HG02970 (cell line): ENCODE measurements at regions not wholly inside any gene's neighbourhood (a gene's known extent, or its start where the extent isn't known, plus 50 kb on each side); places are given as distances from the start of the nearest gene placed in this dataset.
"Not testable (repeated sequence)": the region's sequence is repeated elsewhere in the genome, so short reads cannot be mapped to it uniquely, and the experiment has no call there.

ENCODE experiments used
- ATAC-seq: cut with Tn5 transposase; IDR thresholded peaks from one replicate; pipeline ENCODE4 v1.9.1; 2021; ENCODE audit warnings: mild to moderate bottlenecking, moderate library complexity, moderate number of reproducible peaks; ENCODE audit not compliant: unreplicated experiment, low FRiP score

DNA sequence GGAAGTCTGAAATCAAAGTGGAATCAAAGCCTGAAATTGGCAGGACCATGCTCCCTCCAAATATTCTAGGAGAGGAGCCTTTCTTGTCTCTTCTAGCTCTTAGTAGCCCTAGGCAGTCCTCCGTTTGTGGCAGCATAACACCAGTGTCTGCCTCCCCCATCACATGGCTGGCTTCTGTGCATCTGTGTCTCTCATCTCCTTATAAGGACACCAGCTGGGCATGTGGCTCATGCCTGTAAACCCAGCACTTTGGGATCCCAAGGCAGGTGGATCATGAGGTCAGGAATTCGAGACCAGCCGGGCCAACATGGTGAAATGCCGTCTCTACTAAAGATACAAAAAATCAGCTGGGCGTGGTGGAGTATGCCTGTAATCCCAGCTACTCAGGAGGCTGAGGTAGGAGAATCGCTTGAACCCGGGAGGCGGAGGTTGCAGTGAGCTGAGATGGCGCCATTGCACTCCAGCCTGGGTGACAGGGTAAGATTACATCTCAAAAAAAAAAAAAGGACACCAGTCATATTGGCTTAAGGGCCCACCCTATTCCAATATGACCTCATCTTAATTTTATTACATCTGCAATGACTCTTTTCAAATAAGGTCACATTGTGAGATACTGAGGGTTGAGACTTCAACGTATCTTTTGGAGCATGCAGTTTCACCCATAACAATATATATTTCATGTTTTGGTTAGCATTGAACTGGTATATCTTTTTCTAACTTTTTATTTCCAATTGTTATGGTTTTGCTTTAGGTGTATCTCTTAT lies 148.0 kb upstream of the TPM1 start:
- ATAC-seq = no peak

DNA sequence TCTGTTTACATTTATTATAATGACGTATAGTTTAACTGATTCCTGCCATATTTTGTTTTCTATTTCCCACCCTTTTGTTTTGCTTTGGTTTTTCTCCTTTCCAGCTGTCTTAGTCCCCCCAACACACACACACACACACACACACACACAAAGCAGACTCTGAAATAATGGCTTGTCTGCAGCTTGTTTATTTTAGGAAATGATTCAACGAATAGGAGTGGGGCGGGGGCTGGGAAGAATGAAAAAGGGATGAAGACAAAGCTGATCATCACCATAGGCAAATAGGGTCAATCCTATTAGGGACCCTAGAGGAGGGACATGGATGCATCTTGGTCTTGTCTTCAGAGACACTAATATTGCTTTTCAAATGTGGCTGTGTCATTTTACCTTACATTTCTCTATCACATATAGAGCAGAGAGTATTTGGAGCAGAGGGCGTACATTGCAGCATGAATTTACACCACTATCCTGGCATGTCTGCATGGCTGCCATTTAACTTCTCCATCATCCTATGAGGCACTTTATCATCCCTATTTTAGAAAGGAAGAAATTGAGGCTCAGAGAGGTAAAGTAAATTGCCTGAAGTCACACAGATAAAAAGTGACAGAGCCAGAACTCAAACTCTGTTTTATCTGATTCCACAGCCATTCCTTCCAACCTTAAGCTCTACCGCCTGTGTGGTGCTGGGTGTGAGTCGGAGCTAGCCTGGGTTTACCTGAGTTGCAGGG lies 147.2 kb upstream of the TPM1 start:
- no peak for ATAC-seq

- no peak for ATAC-seq
Measured at GRCh38 chr15:62895905-62896316, 146.6 kb upstream of the TPM1 start.

DNA sequence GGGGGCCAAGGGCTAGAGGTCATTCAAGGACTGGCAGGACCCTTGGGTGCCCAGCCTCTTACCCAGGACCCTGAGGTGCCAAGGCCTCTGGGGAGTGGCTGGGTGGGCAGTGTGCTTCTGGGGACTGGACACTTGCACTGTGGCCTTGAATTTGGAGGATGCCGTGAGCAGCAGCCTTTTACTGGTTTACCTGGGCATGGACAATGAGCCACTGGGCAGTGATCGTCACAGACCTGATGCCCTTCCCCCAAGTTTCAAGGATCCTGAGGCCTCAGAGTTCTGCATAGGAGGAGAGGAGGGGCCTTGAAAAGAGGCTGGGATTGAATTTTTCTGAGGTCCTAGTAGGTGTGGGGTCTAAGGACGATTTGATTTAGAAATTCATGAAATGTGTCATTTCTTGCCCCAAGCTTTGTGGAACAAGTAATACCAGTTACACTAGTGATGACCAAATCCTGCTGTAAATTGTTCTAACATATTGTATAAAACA lies 146.1 kb upstream of the TPM1 start:
- no peak for ATAC-seq

DNA sequence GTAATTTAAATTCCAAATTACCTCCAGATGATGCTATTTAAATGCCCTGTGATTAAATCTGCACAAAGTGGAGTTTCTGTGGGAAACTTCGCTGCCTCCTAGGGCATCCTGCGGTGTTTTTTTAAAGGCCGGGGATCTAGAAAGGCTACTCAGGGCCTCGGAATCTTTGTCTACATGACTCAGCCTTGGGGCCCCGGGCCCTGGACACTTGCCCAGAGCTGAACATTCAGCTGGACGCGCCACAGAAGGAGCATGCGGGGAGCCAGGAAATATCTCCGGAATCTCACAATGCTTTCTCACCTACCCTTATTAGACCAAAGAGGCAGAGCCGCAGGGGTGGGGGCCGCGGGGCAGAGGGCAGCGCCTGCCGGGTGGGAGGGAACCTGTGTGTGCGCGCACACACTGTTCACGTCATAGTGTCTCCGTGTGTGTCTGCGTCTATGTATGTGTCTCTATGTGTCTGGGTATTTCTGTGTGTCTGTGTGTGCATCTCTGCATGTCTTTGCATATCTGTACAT lies 145.5 kb upstream of the TPM1 start:
- no peak for ATAC-seq

DNA sequence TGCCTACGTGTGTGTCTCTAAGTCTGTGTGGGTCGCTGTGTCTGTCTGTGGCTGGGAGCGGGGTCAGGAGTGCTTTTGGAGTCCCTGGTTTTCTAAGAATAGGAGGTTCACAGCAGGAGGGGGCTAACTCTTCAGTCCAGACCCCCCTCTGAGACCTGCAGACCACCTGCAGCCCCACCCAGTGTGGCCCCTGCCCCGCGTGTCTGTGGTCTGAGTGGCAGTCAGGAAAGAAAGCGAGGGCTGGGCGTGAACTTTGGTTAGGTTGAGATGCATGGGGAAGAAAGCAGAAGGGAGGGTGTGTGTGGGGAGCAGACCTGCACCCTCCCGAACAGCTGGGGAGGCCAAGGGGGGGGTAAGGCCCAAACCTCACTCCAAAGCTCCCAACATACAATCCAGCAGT lies 144.9 kb upstream of the TPM1 start:
- ATAC-seq = no peak

GRCh38 chr15:62899090-62899493 lies 143.5 kb upstream of the TPM1 start:
- ATAC-seq = no peak

- no peak for ATAC-seq
Measured at GRCh38 chr15:62900071-62900802, 142.3 kb upstream of the TPM1 start.

DNA sequence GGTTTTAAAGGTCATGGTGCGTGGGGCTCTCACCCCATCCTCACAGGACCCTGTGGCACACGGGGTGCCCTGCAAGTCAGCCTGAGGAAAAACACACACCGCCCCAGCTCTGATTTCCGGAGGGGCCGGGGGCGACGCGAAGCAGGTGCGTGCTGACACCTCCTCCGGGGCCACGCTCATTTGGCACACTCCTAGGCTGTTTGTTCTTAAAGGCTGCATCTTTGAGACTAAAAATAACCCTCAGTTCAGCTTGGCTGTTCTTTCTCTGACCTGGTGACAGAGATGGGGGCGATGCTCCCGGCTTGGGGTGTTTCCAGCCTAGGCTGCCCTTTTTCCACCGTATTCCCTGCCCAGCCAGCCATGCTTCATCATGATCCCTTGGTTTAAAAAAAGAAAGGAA lies 141.5 kb upstream of the TPM1 start:
- ATAC-seq = no peak

DNA sequence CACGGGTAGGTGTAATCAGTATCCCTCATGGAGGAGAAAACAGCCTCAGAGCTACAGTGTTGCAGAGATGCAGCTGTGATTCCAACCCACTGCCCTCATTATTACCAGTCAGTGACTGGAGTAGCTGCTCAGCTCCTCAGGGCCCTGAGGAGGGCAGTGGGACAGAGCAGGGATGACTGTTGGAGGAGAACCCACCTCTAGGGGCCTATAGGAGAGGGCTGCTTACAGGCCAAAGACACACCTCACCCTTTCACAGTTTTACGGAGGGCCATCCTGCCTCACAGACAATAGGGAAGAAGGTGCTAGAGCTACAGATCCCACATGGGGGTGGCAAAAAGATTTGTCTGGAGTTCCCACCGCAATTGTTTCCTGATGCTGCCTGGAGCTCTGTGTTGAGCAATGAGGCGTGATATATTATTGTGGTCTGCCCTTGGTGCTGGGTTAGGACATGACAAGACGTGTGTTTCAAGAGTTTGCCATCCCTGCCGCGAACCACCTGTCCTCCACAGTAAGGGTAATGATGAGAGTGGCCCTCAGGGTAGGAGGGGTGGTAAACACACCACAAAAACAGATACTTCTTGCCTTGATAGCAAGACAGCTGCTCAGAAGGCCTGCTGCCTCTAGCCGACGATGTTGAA lies 140.5 kb upstream of the TPM1 start:
- ATAC-seq = no peak

DNA sequence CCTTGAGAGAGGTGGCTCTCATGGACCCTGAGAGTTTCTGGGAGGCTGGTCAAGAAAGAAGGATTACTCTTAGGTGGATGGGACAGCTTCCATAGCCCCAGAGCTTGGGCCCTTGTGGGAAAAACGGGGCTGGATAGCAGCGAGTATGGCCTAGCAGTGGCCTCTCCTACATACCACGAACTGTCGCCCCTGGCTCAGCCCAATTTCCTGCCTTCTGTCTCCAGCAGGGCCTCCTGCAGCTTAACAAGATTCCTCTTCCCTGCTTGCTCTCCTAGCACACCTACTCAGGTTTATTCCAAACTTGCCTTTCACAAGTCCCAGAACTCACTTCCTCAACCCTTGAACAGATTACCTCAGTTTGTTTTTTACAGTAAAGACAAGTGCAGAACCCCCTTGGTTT lies 139.7 kb upstream of the TPM1 start:
- ATAC-seq = no peak

- no peak for ATAC-seq
Measured at GRCh38 chr15:62903437-62903836, 139.1 kb upstream of the TPM1 start.

- no peak for ATAC-seq
Measured at GRCh38 chr15:62904041-62904910, 138.3 kb upstream of the TPM1 start.

- ATAC-seq = no peak
Measured at GRCh38 chr15:62906627-62907026, 135.9 kb upstream of the TPM1 start.

- no peak for ATAC-seq
Measured at GRCh38 chr15:62907275-62907674, 135.3 kb upstream of the TPM1 start.

GRCh38 chr15:62908341-62908740 lies 134.2 kb upstream of the TPM1 start:
- not testable (repeated sequence) for ATAC-seq

GRCh38 chr15:62909257-62909656 lies 133.3 kb upstream of the TPM1 start:
- ATAC-seq = no peak

- no peak for ATAC-seq
Measured at GRCh38 chr15:62912282-62912681, 130.3 kb upstream of the TPM1 start.

GRCh38 chr15:62912808-62913207 lies 129.7 kb upstream of the TPM1 start:
- no peak for ATAC-seq

GRCh38 chr15:62913246-62913645 lies 129.3 kb upstream of the TPM1 start:
- no peak for ATAC-seq
